ENCODE measurements at regions not wholly inside any gene's neighbourhood (a gene's known extent, or its start where the extent isn't known, plus 50 kb on each side); places are given as distances from the start of the nearest gene placed in this dataset.

- no peak for TF ChIP-seq CTCF (conservative IDR thresholded peaks at IDR 0.05; ENCODE audit: low read depth, low read length)
- TF ChIP-seq EZH2 (IDR thresholded peaks at IDR 0.05; ENCODE audit: borderline replicate concordance, low read depth, low read length, poor library complexity, severe bottlenecking): no peak
These were observed 529.7 kb downstream of the SATB2 start for GRCh38 chr2:198928026-198928425.

Data from A673 (cell line).